HepG2 (cell line): ENCODE measurements at regions not wholly inside any gene's neighbourhood (a gene's known extent, or its start where the extent isn't known, plus 50 kb on each side); places are given as distances from the start of the nearest gene placed in this dataset.

Experiments
- HNF4G ChIP-seq, 2 experiments: sonication (generic) in 1 of 2; formaldehyde crosslinking in 1 of 2; IDR thresholded peaks; 2 replicates each; pipeline versions ENCODE4 v1.4.0 to v1.6.1; 2011 to 2020; ENCODE audit warnings: borderline replicate concordance in 2 of 2, low read depth in 2 of 2, mild to moderate bottlenecking in 2 of 2, low read length in 1 of 2, missing genetic modification reagents in 1 of 2, moderate library complexity in 1 of 2
- ZNF558 ChIP-seq: sonication (generic); formaldehyde crosslinking; IDR thresholded peaks from 2 replicates; pipeline ENCODE4 v1.9.0; 2022; ENCODE audit warnings: mild to moderate bottlenecking, missing genetic modification reagents, borderline replicate concordance
- TF ChIP-seq, protein P1 (sequence below): IDR thresholded peaks from 2 replicates; pipeline ENCODE4 v1.6.1; 2012; ENCODE audit warnings: inconsistent platforms

DNA sequence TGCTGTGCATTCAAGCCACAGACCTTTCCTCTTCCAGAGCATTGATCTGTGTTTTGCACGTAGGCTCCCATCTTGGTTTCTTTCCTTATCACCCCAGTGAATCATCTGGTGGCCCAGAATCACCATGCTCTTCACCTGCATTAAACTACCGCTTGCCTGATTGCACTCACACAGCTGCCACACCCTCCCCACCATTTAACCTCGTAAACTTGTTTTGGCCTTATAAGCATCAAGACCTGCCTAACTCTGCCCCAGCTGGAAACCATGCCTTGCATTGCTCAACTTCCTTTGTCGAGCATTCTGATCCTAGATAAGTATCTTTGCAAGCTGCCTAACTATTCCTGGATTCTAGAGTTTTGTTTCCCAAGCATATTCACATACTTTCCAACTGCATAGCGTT lies 369.6 kb upstream of the SEMA6A start:
- TF ChIP-seq, protein P1, sequence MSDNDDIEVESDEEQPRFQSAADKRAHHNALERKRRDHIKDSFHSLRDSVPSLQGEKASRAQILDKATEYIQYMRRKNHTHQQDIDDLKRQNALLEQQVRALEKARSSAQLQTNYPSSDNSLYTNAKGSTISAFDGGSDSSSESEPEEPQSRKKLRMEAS = no peak
- no peak for TF ChIP-seq ZNF558 (CRISPR knock-in tag)
- TF ChIP-seq HNF4G (IDR thresholded peaks at IDR 0.05; ENCODE audit: borderline replicate concordance, low read depth, low read length) = no peak
- no peak for TF ChIP-seq HNF4G (CRISPR knock-in tag; IDR thresholded peaks at IDR 0.05; ENCODE audit: borderline replicate concordance, low read depth)
